AG04450 (cell line): ENCODE measurements at regions not wholly inside any gene's neighbourhood (a gene's known extent, or its start where the extent isn't known, plus 50 kb on each side); places are given as distances from the start of the nearest gene placed in this dataset.
"Not testable (repeated sequence)": the region's sequence is repeated elsewhere in the genome, so short reads cannot be mapped to it uniquely, and the experiment has no call there.

ENCODE experiments used
- CTCF ChIA-PET: fragments of 300-600, 350-600 bp; formaldehyde crosslinking; extraction: SDS; loops from one replicate; lab custom pipeline; 2022; ENCODE audit warnings: antibody characterized with exemption, inconsistent platforms; lab: Charles Lee
- POLR2A ChIA-PET: fragments of 350-600 bp; formaldehyde crosslinking; extraction: SDS; loops from one replicate; lab custom pipeline; 2021; ENCODE audit warnings: antibody characterized with exemption, inconsistent platforms; lab: Yijun Ruan, JAX
- DNase-seq: peaks from one replicate; pipeline ENCODE4 v3.0.0-alpha.2; 2011; ENCODE audit warnings: low read depth, low spot score
- H3K27ac ChIP-seq: one replicate; pipeline ENCODE4 v1.5.1; 2012; ENCODE audit warnings: low read depth, low read length, control low read depth
- H3K27me3 ChIP-seq: one replicate; pipeline ENCODE4 v1.6.0; 2012; ENCODE audit warnings: low read length; ENCODE audit not compliant: control insufficient read depth, insufficient read depth
- H3K4me3 ChIP-seq: 2 replicates; pipeline ENCODE4 v1.5.1; 2011; ENCODE audit warnings: mild to moderate bottlenecking, low read depth, low read length, control low read depth
- H3K9me3 ChIP-seq: 2 replicates; pipeline ENCODE4 v1.5.1; 2012; ENCODE audit warnings: low read length; ENCODE audit not compliant: control insufficient read depth, insufficient read depth
- TF ChIP-seq, protein P1 (sequence below): IDR thresholded peaks from 2 replicates; pipeline ENCODE4 v1.5.1; 2011; ENCODE audit warnings: low read depth, low read length, control low read depth, inconsistent platforms

- POLR2A ChIA-PET = no interaction called here
- Histone ChIP-seq H3K4me3 (no peak overlapping the region), H3K27ac (no peak overlapping the region), H3K9me3 (peaks cover 5% of the 10 kb centered on the region), H3K27me3 (peaks cover 13% of the 10 kb centered on the region)
- TF ChIP-seq, protein P1, sequence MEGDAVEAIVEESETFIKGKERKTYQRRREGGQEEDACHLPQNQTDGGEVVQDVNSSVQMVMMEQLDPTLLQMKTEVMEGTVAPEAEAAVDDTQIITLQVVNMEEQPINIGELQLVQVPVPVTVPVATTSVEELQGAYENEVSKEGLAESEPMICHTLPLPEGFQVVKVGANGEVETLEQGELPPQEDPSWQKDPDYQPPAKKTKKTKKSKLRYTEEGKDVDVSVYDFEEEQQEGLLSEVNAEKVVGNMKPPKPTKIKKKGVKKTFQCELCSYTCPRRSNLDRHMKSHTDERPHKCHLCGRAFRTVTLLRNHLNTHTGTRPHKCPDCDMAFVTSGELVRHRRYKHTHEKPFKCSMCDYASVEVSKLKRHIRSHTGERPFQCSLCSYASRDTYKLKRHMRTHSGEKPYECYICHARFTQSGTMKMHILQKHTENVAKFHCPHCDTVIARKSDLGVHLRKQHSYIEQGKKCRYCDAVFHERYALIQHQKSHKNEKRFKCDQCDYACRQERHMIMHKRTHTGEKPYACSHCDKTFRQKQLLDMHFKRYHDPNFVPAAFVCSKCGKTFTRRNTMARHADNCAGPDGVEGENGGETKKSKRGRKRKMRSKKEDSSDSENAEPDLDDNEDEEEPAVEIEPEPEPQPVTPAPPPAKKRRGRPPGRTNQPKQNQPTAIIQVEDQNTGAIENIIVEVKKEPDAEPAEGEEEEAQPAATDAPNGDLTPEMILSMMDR = no peak
- CTCF ChIA-PET = interaction anchor here (1.3 kb wide), 2 partner anchors 9 to 19 kb away, joined by 3 read pairs; no protein-coding TSS in a partner anchor
- no peak for DNase-seq
These were observed 123.7 kb upstream of the ANKH start for GRCh38 chr5:14995229-14995628.

DNA sequence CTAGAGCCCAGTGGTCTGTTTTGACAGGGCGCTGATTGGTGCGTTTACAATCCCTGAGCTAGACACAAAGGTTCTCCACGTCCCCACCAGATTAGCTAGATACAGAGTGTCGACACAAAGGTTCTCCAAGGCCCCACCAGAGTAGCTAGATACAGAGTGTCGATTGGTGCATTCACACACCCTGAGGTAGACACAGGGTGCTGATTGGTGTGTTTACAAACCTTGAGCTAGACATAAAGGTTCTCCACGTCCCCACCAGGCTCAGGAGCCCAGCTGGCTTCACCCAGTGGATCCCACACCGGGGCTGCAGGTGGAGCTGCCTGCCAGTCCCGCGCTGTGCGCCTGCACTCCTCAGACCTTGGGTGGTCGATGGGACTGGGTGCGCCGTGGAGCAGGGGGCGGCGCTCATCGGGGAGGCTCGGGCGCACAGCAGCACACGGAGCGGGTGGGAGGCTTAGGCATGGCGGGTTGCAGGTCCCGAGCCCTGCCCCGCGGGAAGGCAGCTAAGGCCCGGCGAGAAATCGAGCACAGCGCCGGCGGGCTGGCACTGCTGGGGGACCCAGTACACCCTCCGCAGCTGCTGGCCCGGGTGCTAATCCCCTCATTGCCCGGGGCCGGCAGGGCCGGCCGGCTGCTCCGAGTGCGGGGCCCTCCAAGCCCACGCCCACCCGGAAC lies 122.0 kb upstream of the ANKH start:
- POLR2A ChIA-PET, H3K27ac ChIP-seq, H3K4me3 ChIP-seq, DNase-seq, H3K9me3 ChIP-seq: not testable (repeated sequence)
- H3K27me3 ChIP-seq = peaks cover 13% of the 10 kb centered on the region
- CTCF ChIA-PET = interaction anchor here (2.0 kb wide), 1 partner anchor 10 kb away, joined by 10 read pairs; no protein-coding TSS in a partner anchor

GRCh38 chr5:14992751-14993458 lies 121.3 kb upstream of the ANKH start:
- H3K27ac ChIP-seq, POLR2A ChIA-PET, H3K27me3 ChIP-seq, DNase-seq, H3K4me3 ChIP-seq, H3K9me3 ChIP-seq: not testable (repeated sequence)
- CTCF ChIA-PET = interaction anchor here (2.0 kb wide), 1 partner anchor 10 kb away, joined by 10 read pairs; no protein-coding TSS in a partner anchor

- Histone ChIP-seq H3K27ac (no peak overlapping the region), H3K9me3 (no peaks in the 10 kb centered on the region), H3K4me3 (no peak overlapping the region), H3K27me3 (peaks cover 3% of the 10 kb centered on the region)
- TF ChIP-seq, protein P1 = no peak
- ChIA-PET CTCF (interaction anchor here (0.9 to 4.7 kb wide), 2 partner anchors 15 to 261 kb away, joined by 3 to 18 read pairs; no protein-coding TSS in a partner anchor), POLR2A (no interaction called here)
- no peak for DNase-seq
These were observed 116.6 kb upstream of the ANKH start for GRCh38 chr5:14988223-14988622.

- no peak overlapping the region for H3K27ac ChIP-seq
- no peaks in the 10 kb centered on the region for H3K9me3 ChIP-seq
- H3K27me3 ChIP-seq = peaks cover 4% of the 10 kb centered on the region
- DNase-seq = no peak
- no peak overlapping the region for H3K4me3 ChIP-seq
- ChIA-PET CTCF (interaction anchor here (4.7 kb wide), 1 partner anchor 17 kb away, joined by 18 read pairs; no protein-coding TSS in a partner anchor), POLR2A (no interaction called here)
- TF ChIP-seq, protein P1 = no peak
These were observed 114.8 kb upstream of the ANKH start for GRCh38 chr5:14986413-14986812.
